ENCODE measurements at regions not wholly inside any gene's neighbourhood (a gene's known extent, or its start where the extent isn't known, plus 50 kb on each side); places are given as distances from the start of the nearest gene placed in this dataset.

GRCh38 chr11:28860893-28861292, 752.7 kb downstream of the METTL15 start:
- Mint-ChIP-seq H3K27me3 (no peaks in the 10 kb centered on the region), H3K4me3 (no peak overlapping the region), H3K9me3 (peaks cover 8% of the 10 kb centered on the region), H3K4me1 (ENCODE audit: low read depth) (no peaks in the 10 kb centered on the region), H3K36me3 (ENCODE audit: low read depth) (no peaks in the 10 kb centered on the region), H3K27ac (no peak overlapping the region)
- Histone ChIP-seq H3K36me3 (ENCODE audit: insufficient read depth, low read length) (no peaks in the 10 kb centered on the region), H3K27ac (ENCODE audit: low read depth in 1 of 2, low read length in 2 of 2) (no peak overlapping the region), H3K4me1 (ENCODE audit: insufficient read depth, low read length) (no peaks in the 10 kb centered on the region), H3K4me3 (ENCODE audit: low read length) (no peak overlapping the region), H3K27me3 (ENCODE audit: control insufficient read depth in 1 of 2, insufficient read depth in 2 of 2, low read length in 2 of 2) (no peaks in the 10 kb centered on the region), H3K9me3 (ENCODE audit: control insufficient read depth in 1 of 2, insufficient read depth in 1 of 2, low read length in 2 of 2) (peaks cover 0 to 11% of the 10 kb centered on the region in 2 experiments)
- ChIA-PET CTCF (no interaction called here), POLR2A (no interaction called here)
- DNase-seq (no peak), ATAC-seq (ENCODE audit: poor library complexity) (no peak)
- intact Hi-C loops (cut with DNase I, micrococcal nuclease) = no loop called here
- TF ChIP-seq, protein P1, sequence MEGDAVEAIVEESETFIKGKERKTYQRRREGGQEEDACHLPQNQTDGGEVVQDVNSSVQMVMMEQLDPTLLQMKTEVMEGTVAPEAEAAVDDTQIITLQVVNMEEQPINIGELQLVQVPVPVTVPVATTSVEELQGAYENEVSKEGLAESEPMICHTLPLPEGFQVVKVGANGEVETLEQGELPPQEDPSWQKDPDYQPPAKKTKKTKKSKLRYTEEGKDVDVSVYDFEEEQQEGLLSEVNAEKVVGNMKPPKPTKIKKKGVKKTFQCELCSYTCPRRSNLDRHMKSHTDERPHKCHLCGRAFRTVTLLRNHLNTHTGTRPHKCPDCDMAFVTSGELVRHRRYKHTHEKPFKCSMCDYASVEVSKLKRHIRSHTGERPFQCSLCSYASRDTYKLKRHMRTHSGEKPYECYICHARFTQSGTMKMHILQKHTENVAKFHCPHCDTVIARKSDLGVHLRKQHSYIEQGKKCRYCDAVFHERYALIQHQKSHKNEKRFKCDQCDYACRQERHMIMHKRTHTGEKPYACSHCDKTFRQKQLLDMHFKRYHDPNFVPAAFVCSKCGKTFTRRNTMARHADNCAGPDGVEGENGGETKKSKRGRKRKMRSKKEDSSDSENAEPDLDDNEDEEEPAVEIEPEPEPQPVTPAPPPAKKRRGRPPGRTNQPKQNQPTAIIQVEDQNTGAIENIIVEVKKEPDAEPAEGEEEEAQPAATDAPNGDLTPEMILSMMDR (IDR thresholded peaks at IDR 0.05) = no peak

DNA sequence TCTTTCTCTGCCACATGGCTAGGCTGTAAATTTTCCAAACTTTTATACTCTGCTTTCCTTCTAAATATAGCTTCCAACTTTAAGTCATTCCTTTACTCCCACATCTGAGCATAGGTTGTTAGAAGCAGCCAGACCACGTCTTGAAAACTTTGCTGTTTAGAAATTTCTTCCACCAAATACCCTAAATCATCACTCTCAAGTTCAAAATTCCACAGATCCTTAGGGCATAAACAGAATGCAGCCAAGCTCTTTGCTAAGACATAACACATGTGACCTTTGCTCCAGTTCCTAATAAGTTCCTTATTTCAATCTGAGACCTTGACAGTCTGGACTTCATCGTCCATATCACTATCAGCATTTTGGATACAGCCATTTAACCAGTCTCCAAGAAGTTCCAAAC, 749.9 kb downstream of the METTL15 start:
- intact Hi-C loops (cut with DNase I, micrococcal nuclease) = no loop called here
- H3K4me3 ChIP-seq (ENCODE audit: low read length) = no peak overlapping the region
- no peaks in the 10 kb centered on the region for H3K27me3 Mint-ChIP-seq
- no peaks in the 10 kb centered on the region for H3K4me1 Mint-ChIP-seq (ENCODE audit: low read depth)
- ChIA-PET POLR2A (no interaction called here), CTCF (no interaction called here)
- H3K9me3 ChIP-seq (ENCODE audit: control insufficient read depth in 1 of 2, insufficient read depth in 1 of 2, low read length in 2 of 2) = peaks cover 0 to 15% of the 10 kb centered on the region in 2 experiments
- ATAC-seq (ENCODE audit: poor library complexity) = no peak
- DNase-seq = no peak
- H3K27ac Mint-ChIP-seq = no peak overlapping the region
- H3K4me1 ChIP-seq (ENCODE audit: insufficient read depth, low read length) = no peaks in the 10 kb centered on the region
- no peak overlapping the region for H3K4me3 Mint-ChIP-seq
- no peaks in the 10 kb centered on the region for H3K36me3 Mint-ChIP-seq (ENCODE audit: low read depth)
- H3K9me3 Mint-ChIP-seq = peaks cover 8% of the 10 kb centered on the region
- no peaks in the 10 kb centered on the region for H3K36me3 ChIP-seq (ENCODE audit: insufficient read depth, low read length)
- TF ChIP-seq, protein P1 (IDR thresholded peaks at IDR 0.05) = no peak
- H3K27ac ChIP-seq (ENCODE audit: low read depth in 1 of 2, low read length in 2 of 2) = no peak overlapping the region
- no peaks in the 10 kb centered on the region for H3K27me3 ChIP-seq (ENCODE audit: control insufficient read depth in 1 of 2, insufficient read depth in 2 of 2, low read length in 2 of 2)

DNA sequence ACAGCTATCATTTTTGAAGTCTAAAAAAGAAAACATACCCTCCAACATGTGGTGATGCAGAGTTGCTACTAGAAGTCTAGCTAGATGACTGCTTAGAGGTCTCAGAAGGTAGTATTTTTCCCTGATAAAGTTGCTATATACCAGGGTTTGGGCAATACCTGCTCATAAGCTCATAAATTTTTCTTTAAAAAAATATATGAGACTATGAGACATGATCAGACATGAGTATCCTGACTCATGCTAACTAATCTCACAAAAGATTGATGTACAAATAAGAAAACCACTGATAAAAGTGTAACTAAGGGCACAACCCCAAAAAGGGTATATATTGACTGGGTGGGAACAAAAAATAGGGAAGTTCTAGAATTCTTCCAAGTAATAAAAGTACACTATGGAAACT, 740.9 kb downstream of the METTL15 start:
- Histone ChIP-seq H3K4me1 (ENCODE audit: insufficient read depth, low read length) (no peaks in the 10 kb centered on the region), H3K9me3 (ENCODE audit: control insufficient read depth in 1 of 2, insufficient read depth in 1 of 2, low read length in 2 of 2) (no peaks in the 10 kb centered on the region), H3K27ac (ENCODE audit: low read depth in 1 of 2, low read length in 2 of 2) (no peak overlapping the region), H3K36me3 (ENCODE audit: insufficient read depth, low read length) (no peaks in the 10 kb centered on the region), H3K4me3 (ENCODE audit: low read length) (no peak overlapping the region), H3K27me3 (ENCODE audit: control insufficient read depth in 1 of 2, insufficient read depth in 2 of 2, low read length in 2 of 2) (no peaks in the 10 kb centered on the region)
- H3K36me3 Mint-ChIP-seq (ENCODE audit: low read depth) = no peaks in the 10 kb centered on the region
- ChIA-PET CTCF (no interaction called here), POLR2A (no interaction called here)
- no peak overlapping the region for H3K27ac Mint-ChIP-seq
- no peaks in the 10 kb centered on the region for H3K4me1 Mint-ChIP-seq (ENCODE audit: low read depth)
- TF ChIP-seq, protein P1 (IDR thresholded peaks at IDR 0.05) = no peak
- H3K4me3 Mint-ChIP-seq = no peak overlapping the region
- ATAC-seq (ENCODE audit: poor library complexity) (no peak), DNase-seq (no peak)
- H3K27me3 Mint-ChIP-seq = no peaks in the 10 kb centered on the region
- intact Hi-C loops (cut with DNase I, micrococcal nuclease) = no loop called here
- H3K9me3 Mint-ChIP-seq = peaks cover 9% of the 10 kb centered on the region

All from CD4-positive, alpha-beta T cell (primary cell).